ENCODE measurements at regions not wholly inside any gene's neighbourhood (a gene's known extent, or its start where the extent isn't known, plus 50 kb on each side); places are given as distances from the start of the nearest gene placed in this dataset.
"Not testable (repeated sequence)": the region's sequence is repeated elsewhere in the genome, so short reads cannot be mapped to it uniquely, and the experiment has no call there.

DNA sequence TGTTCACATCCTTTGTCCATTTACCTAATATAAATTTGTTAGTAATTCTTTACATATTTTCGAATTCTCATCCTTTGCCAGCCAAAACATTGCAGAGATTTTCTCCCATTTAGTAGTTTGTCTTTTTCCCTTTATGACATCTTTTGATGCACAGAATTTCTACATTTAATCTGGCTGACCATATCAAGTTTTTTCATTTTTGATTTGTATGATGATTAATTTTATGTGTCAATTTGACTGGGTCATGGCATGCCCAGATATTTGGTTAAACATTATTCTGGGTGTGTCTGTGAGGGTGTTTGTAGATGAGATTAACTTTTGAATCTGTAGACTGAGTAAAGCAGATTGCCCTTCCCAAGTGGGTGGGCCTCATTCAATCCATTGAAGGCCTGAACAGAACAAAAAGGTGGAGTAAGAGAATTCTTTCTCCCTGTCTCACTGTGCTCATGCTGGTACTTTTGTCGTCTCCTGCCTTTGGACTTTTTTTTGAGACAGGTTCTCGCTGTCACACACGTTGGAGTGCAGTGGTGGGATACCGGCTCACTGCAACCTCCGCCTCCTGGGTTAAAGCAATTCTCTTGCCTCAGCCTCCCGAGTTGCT lies 72.1 kb upstream of the EPB41L1 start:
- no peaks in the 10 kb centered on the region for H3K36me3 Mint-ChIP-seq (ENCODE audit: low read depth)
- H3K4me1 Mint-ChIP-seq: peaks cover 10% of the 10 kb centered on the region
- TF ChIP-seq, protein P1, sequence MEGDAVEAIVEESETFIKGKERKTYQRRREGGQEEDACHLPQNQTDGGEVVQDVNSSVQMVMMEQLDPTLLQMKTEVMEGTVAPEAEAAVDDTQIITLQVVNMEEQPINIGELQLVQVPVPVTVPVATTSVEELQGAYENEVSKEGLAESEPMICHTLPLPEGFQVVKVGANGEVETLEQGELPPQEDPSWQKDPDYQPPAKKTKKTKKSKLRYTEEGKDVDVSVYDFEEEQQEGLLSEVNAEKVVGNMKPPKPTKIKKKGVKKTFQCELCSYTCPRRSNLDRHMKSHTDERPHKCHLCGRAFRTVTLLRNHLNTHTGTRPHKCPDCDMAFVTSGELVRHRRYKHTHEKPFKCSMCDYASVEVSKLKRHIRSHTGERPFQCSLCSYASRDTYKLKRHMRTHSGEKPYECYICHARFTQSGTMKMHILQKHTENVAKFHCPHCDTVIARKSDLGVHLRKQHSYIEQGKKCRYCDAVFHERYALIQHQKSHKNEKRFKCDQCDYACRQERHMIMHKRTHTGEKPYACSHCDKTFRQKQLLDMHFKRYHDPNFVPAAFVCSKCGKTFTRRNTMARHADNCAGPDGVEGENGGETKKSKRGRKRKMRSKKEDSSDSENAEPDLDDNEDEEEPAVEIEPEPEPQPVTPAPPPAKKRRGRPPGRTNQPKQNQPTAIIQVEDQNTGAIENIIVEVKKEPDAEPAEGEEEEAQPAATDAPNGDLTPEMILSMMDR (IDR thresholded peaks at IDR 0.05): no peak
- no peak overlapping the region for H3K4me3 Mint-ChIP-seq
- H3K27me3 Mint-ChIP-seq (ENCODE audit: low read depth, poor library complexity): peaks cover 30% of the 10 kb centered on the region
- no peak overlapping the region for H3K27ac Mint-ChIP-seq
- peaks cover 18% of the 10 kb centered on the region for H3K9me3 Mint-ChIP-seq
- no peak for DNase-seq

DNA sequence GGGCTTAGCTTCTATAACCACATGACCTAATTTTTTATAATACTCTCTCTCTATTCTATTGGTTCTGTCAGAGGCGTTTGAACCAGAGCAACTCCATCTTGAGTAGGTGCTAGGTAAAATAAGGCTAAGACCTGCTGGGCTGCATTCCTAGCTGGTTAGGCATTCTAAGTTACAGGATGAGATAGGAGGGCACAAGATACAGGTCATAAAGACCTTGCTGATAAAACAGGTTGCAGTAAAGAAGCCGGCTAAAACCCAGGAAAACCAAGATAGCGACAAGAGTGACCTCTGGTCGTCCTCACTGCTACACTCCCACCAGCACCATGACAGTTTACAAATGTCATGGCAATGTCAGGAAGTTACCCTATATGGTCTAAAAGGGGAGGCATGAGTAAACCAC lies 71.3 kb upstream of the EPB41L1 start:
- DNase-seq; H3K27ac Mint-ChIP-seq; H3K4me3 Mint-ChIP-seq; H3K36me3 Mint-ChIP-seq (ENCODE audit: low read depth): not testable (repeated sequence)
- Mint-ChIP-seq H3K9me3 (peaks cover 18% of the 10 kb centered on the region), H3K4me1 (peaks cover 10% of the 10 kb centered on the region), H3K27me3 (ENCODE audit: low read depth, poor library complexity) (peaks cover 31% of the 10 kb centered on the region)

GRCh38 chr20:36084356-36084755 lies 70.2 kb upstream of the EPB41L1 start:
- TF ChIP-seq, protein P1 (IDR thresholded peaks at IDR 0.05): no peak
- Mint-ChIP-seq H3K27ac (no peak overlapping the region), H3K9me3 (peaks cover 18% of the 10 kb centered on the region), H3K4me3 (no peak overlapping the region), H3K36me3 (ENCODE audit: low read depth) (no peaks in the 10 kb centered on the region), H3K27me3 (ENCODE audit: low read depth, poor library complexity) (peaks cover 37% of the 10 kb centered on the region), H3K4me1 (peaks cover 10% of the 10 kb centered on the region)
- no peak for DNase-seq

- Mint-ChIP-seq H3K4me3 (no peak overlapping the region), H3K27ac (no peak overlapping the region), H3K36me3 (ENCODE audit: low read depth) (no peaks in the 10 kb centered on the region), H3K9me3 (peaks cover 13% of the 10 kb centered on the region), H3K4me1 (peaks cover 10% of the 10 kb centered on the region), H3K27me3 (ENCODE audit: low read depth, poor library complexity) (peaks cover 41% of the 10 kb centered on the region)
- no peak for DNase-seq
- TF ChIP-seq, protein P1 (IDR thresholded peaks at IDR 0.05): no peak
These were observed 69.5 kb upstream of the EPB41L1 start for GRCh38 chr20:36084897-36085613.

- no peaks in the 10 kb centered on the region for H3K36me3 Mint-ChIP-seq (ENCODE audit: low read depth)
- H3K9me3 Mint-ChIP-seq: peaks cover 12% of the 10 kb centered on the region
- H3K27ac Mint-ChIP-seq: no peak overlapping the region
- peaks cover 45% of the 10 kb centered on the region for H3K27me3 Mint-ChIP-seq (ENCODE audit: low read depth, poor library complexity)
- TF ChIP-seq, protein P1 (IDR thresholded peaks at IDR 0.05): no peak
- no peak for DNase-seq
- peaks cover 10% of the 10 kb centered on the region for H3K4me1 Mint-ChIP-seq
- no peak overlapping the region for H3K4me3 Mint-ChIP-seq
These were observed 68.8 kb upstream of the EPB41L1 start for GRCh38 chr20:36085686-36086267.

GRCh38 chr20:36086767-36087166 lies 67.8 kb upstream of the EPB41L1 start:
- H3K36me3 Mint-ChIP-seq (ENCODE audit: low read depth): no peaks in the 10 kb centered on the region
- H3K27ac Mint-ChIP-seq: no peak overlapping the region
- H3K4me3 Mint-ChIP-seq: no peak overlapping the region
- peaks cover 10% of the 10 kb centered on the region for H3K4me1 Mint-ChIP-seq
- peaks cover 12% of the 10 kb centered on the region for H3K9me3 Mint-ChIP-seq
- TF ChIP-seq, protein P1 (IDR thresholded peaks at IDR 0.05): no peak
- peaks cover 55% of the 10 kb centered on the region for H3K27me3 Mint-ChIP-seq (ENCODE audit: low read depth, poor library complexity)
- no peak for DNase-seq
